Heart right ventricle (tissue), 16 donors: ENCODE measurements at regions not wholly inside any gene's neighbourhood (a gene's known extent, or its start where the extent isn't known, plus 50 kb on each side); places are given as distances from the start of the nearest gene placed in this dataset.

Experiments
- ATAC-seq, 8 donors: fragments of 200-7000 bp; cut with Tn5 transposase; one replicate each; pipeline ENCODE4 v1.9.1; 2020; ENCODE audit warnings: mild to moderate bottlenecking in 8 of 8, moderate library complexity in 8 of 8, moderate number of reproducible peaks in 1 of 8
- DNase-seq, 2 donors: peaks; one replicate each; pipeline ENCODE4 v3.0.0-alpha.2; 2020
- H3K27ac ChIP-seq, 10 donors: fragments of 200-600 bp; sonication (generic) in 2 of 10; one replicate each; pipeline versions ENCODE4 v1.5.0 to v1.8.0; 2020 to 2022; ENCODE audit warnings: mild to moderate bottlenecking in 3 of 10
- H3K27me3 ChIP-seq, 7 donors: fragments of 200-600 bp; one replicate each; pipeline ENCODE4 v1.8.0; 2021 to 2022; ENCODE audit warnings: mild to moderate bottlenecking in 2 of 7
- H3K36me3 ChIP-seq, 9 donors: fragments of 200-600 bp; sonication (generic) in 1 of 9; one replicate each; pipeline versions ENCODE4 v1.5.0 to v1.8.0; 2020 to 2022; ENCODE audit warnings: mild to moderate bottlenecking in 2 of 9
- H3K4me1 ChIP-seq, 9 donors: fragments of 200-600 bp; sonication (generic) in 1 of 9; one replicate each; pipeline versions ENCODE4 v1.5.0 to v1.8.0; 2020 to 2022; ENCODE audit warnings: mild to moderate bottlenecking in 4 of 9
- H3K4me3 ChIP-seq, 10 donors: fragments of 200-600 bp; sonication (generic) in 2 of 10; one replicate each; pipeline versions ENCODE4 v1.5.0 to v1.8.0; 2020 to 2022; ENCODE audit warnings: mild to moderate bottlenecking in 7 of 10, moderate library complexity in 2 of 10
- H3K9me3 ChIP-seq, 11 donors: fragments of 200-600 bp in 10 of 11; sonication (generic) in 2 of 11; one replicate each; pipeline versions ENCODE4 v1.5.0 to v1.8.0; 2013 to 2022; ENCODE audit warnings: mild to moderate bottlenecking in 2 of 11, control low read depth in 1 of 11, moderate library complexity in 1 of 11
- WGBS, 2 donors: extraction: QIAGEN DNeasy Blood & Tissue Kit; methylation state at CpG; one replicate each; pipeline ENCODE4 v1.1.7; 2013; ENCODE audit warnings: inconsistent platforms in 1 of 2; 5-methylcytosine and 5-hydroxymethylcytosine counted together
- intact Hi-C, 10 donors: fragments of 100-400 bp; cut with DNase I; formaldehyde crosslinking; loops; one replicate each; pipeline versions ENCODE4 v1.11.1 to v1.14.2; 2022
- TF ChIP-seq, protein P1 (sequence below), 9 donors: fragments of 200-600 bp; sonication (generic) in 2 of 9; IDR thresholded peaks; one replicate each; pipeline versions ENCODE4 v1.5.0 to v1.8.0; 2021 to 2022; ENCODE audit warnings: antibody characterized with exemption in 9 of 9, mild to moderate bottlenecking in 5 of 9, moderate library complexity in 1 of 9
- donor health status: Arrhythmogenic right ventricular cardiomyopathy.
- donor health status: ischemic (EF 13 %, LVEDD 7.1; RV severe dilation, severe dysfunction).
- donor health status: healthy with polysubstance abuse.
- donor health status: DM: no; HTN: yes; CAD: no.
- donor health status: DM: no; HTN: no; CAD: no.
- donor health status: ischemic (EF 25% LVEDD 6.9; RV normal size, moderate dysfunction).
- donor health status: ischemic (EF 25% LVEDD 5.7; RV mildly dilated, moderate dysfunction).
- donor health status: healthy.
- donor health status: DM: yes; HTN: yes; CAD: no.
- donor health status: Ischemic cardiomyopathy.
- donor health status: ischemic (EF 35%, LVEDD 5.7; RV mildly dilated, moderate dysfunction).
- donor health status: nonischemic (EF 11% LVEDD 7.7; RV severe dilation, severe dysfunction).
- donor health status: DM: yes; HTN: yes; CAD: no.
- donor health status: PGD.
- donor health status: ischemic (EF 29% LVEDD 5.4; RV normal size, mild dysfunction).
- donor health status: nonischemic (EF 23%, LVEDD 6.1; RV moderate dilation, normal function).

DNA sequence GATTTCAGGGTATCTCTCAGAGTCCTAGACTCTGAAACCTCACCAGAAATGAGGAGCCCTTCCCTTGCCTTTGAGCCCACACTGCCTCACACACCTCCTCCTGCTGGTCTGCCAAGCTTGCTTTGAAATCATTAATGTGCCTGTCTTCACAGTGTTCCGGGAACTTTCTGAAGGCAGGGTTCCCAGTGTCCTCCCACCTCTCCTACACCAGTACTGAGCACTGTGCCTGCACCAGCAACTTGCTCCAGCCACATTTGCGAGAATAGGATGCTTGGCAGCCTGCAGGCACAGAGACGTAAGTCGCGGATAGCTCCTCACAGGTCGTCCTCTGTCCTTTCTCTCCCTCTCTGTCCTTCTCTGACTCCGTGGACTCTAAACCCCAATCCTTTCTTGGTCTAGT, 408.4 kb upstream of the EEF2KMT start:
- no peak overlapping the region for H3K4me3 ChIP-seq
- H3K27ac ChIP-seq, result no peak overlapping the region
- DNase-seq, result no peak
- 54 to 74% methylated on average over 7 of the region's 7 CpGs for WGBS, 2 donors
- TF ChIP-seq, protein P1, sequence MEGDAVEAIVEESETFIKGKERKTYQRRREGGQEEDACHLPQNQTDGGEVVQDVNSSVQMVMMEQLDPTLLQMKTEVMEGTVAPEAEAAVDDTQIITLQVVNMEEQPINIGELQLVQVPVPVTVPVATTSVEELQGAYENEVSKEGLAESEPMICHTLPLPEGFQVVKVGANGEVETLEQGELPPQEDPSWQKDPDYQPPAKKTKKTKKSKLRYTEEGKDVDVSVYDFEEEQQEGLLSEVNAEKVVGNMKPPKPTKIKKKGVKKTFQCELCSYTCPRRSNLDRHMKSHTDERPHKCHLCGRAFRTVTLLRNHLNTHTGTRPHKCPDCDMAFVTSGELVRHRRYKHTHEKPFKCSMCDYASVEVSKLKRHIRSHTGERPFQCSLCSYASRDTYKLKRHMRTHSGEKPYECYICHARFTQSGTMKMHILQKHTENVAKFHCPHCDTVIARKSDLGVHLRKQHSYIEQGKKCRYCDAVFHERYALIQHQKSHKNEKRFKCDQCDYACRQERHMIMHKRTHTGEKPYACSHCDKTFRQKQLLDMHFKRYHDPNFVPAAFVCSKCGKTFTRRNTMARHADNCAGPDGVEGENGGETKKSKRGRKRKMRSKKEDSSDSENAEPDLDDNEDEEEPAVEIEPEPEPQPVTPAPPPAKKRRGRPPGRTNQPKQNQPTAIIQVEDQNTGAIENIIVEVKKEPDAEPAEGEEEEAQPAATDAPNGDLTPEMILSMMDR (IDR thresholded peaks at IDR 0.05), result no peak
- no peaks in the 10 kb centered on the region for H3K9me3 ChIP-seq
- no peaks in the 10 kb centered on the region for H3K4me1 ChIP-seq
- ATAC-seq, result no peak
- peaks cover 0 to 29% (median 8%) of the 10 kb centered on the region in 7 donors for H3K27me3 ChIP-seq
- intact Hi-C loops, result loop anchor here in 2 of 10 donors (10.0 kb wide), 3 partner anchors 61 to 1139 kb away; no protein-coding TSS in a partner anchor
- H3K36me3 ChIP-seq, result no peaks in the 10 kb centered on the region

DNA sequence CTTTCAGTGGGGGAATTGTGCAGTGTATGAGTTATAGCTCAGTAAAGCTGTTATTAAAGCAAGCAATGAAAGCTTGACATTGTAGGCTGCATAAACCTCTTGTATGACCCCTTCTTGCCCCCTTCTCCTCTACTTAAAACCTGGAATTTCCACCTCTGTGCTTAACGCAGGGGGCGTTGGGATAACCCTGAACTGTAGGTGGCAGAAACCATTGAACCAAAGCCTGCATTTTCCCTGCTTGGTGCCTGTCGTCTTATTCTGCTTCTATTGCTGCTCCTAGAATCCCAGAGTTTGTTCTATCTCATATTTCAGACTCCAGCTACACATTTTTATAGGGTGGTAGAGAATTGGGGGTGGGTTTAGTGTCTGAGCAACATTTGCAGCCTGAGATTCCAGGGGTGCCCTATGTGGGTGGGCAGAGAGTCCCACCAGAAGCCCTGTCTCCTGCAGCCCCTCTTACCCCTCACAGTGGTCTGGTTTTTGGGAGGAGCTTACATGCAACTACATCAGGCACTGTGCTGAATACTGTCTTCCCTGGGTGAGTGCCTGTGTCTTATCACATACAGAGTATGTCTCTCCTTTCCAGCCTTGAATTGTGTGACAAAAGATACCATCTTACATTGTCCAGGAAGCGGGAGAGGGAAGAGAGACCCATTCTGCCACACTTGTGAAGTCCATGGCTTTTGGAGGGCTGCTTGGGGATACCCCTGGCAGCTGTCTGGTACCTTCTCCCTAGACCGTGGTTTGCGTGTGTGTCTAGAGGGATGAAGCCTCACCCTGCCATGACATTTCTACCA, 407.7 kb upstream of the EEF2KMT start:
- intact Hi-C loops, result loop anchor here in 2 of 10 donors (10.0 kb wide), 3 partner anchors 60 to 1140 kb away; no protein-coding TSS in a partner anchor
- no peak overlapping the region for H3K4me3 ChIP-seq
- TF ChIP-seq, protein P1 (IDR thresholded peaks at IDR 0.05), result no peak
- ATAC-seq, result no peak
- no peaks in the 10 kb centered on the region for H3K36me3 ChIP-seq
- peaks cover 0 to 29% (median 8%) of the 10 kb centered on the region in 7 donors for H3K27me3 ChIP-seq
- WGBS, 2 donors, result 43 to 44% methylated on average over 6 of the region's 6 CpGs
- no peaks in the 10 kb centered on the region for H3K9me3 ChIP-seq
- no peak overlapping the region for H3K27ac ChIP-seq
- H3K4me1 ChIP-seq, result no peaks in the 10 kb centered on the region
- no peak for DNase-seq

DNA sequence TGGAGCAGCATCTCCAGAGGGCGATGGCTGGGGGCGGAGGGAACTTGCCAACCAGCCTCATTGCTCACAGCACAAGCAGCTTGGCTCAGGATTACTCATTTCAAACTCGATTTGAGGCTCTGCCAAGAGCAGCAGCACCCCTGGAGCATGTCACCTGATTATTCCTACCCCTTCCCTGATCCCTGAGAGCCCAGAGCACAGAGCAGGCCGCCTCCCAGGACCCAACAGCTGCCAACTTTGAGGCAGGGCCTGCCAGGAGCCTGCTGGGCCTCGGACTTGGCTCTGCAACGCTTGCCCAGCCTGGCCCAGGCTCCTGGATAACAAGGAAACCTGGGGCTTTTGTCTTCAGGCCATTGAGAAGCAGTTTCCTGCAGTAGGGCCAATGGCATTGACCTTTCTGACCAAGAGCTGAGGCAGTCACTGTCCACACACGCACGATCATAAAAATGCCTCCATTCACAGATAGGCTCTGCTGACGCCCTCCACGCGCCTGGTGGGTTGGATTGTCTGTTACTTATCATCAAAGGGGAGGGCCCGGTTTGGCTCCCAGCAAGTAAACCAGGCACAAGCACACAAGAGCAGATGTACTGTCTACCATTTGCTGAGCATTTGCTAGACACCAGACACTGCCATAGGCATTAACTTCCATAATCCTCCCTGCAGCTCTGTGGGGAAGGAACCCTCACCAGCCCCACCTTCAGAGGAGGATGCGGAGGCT, 406.6 kb upstream of the EEF2KMT start:
- ATAC-seq (peak in 7 of 8 donors; percentile 34 to 86 (median 63)), DNase-seq (peak in 1 of 2 donors; percentile 5)
- intact Hi-C loops, result loop anchor here in 4 of 10 donors (5.0 to 10.0 kb wide), 4 partner anchors 59 to 1141 kb away; no protein-coding TSS in a partner anchor
- Histone ChIP-seq H3K36me3 (no peaks in the 10 kb centered on the region), H3K4me1 (no peaks in the 10 kb centered on the region), H3K27ac (no peak overlapping the region), H3K27me3 (peaks cover 0 to 24% (median 8%) of the 10 kb centered on the region in 7 donors), H3K9me3 (no peaks in the 10 kb centered on the region), H3K4me3 (no peak overlapping the region)
- WGBS, 2 donors, result 41 to 43% methylated on average over 13 of the region's 13 CpGs
- TF ChIP-seq, protein P1 (IDR thresholded peaks at IDR 0.05), result no peak

DNA sequence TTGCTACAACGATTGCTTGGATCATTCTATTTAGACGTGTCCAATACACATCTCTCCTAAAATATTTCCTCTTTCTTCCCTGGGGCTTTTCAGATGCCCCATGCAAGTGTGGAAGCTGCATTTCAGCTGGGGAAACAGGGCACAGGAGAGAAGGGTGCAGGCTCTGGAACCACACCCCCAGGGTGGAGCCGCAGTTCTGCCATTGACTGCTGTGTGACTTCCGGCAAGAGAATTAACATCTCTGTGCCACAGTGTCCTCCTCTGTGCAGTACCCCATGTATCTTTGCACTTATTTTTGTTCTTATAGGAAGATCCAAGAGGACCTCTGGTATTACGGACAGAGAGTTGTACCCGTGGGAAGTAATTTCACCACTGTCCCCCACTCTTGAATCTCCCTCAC, 405.3 kb upstream of the EEF2KMT start:
- H3K27ac ChIP-seq, result no peak overlapping the region
- H3K4me1 ChIP-seq, result no peaks in the 10 kb centered on the region
- no peak overlapping the region for H3K4me3 ChIP-seq
- intact Hi-C loops, result loop anchor here in 4 of 10 donors (1.0 to 10.0 kb wide), 5 partner anchors 58 to 1142 kb away; no protein-coding TSS in a partner anchor
- ATAC-seq (no peak), DNase-seq (no peak)
- TF ChIP-seq, protein P1 (IDR thresholded peaks at IDR 0.05), result no peak
- H3K36me3 ChIP-seq, result no peaks in the 10 kb centered on the region
- peaks cover 0 to 22% (median 0%) of the 10 kb centered on the region in 7 donors for H3K27me3 ChIP-seq
- WGBS, 2 donors, result 75 to 76% methylated on average over 6 of the region's 6 CpGs
- H3K9me3 ChIP-seq, result no peaks in the 10 kb centered on the region
